NCI-H460 (cell line): ENCODE measurements at regions not wholly inside any gene's neighbourhood (a gene's known extent, or its start where the extent isn't known, plus 50 kb on each side); places are given as distances from the start of the nearest gene placed in this dataset.

Experiments used
- DNase-seq: peaks from one replicate; pipeline ENCODE4 v3.0.0-alpha.2; 2016; ENCODE audit warnings: low read depth; ENCODE audit errors: extremely low read depth

GRCh38 chr6:8739454-8739853, 304.1 kb upstream of the SLC35B3 start:
- no peak for DNase-seq

DNA sequence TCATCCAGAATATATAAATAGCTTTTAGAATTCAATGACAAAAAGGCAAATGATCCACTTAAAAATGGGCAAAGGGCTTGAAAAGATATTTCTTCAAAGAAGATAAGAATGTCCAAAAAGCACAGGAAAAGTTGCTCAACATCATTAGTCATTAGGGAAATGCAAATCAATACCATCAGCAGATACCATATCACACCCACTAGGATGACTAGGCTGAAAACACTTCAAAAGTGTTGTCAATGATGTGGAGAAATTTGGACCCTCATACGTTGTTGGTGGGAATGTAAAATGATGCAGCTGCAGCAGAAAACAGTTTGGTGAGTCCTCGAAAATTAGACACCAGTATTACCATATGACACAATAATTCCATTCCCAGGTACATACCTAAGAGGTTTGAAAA, 303.6 kb upstream of the SLC35B3 start:
- no peak for DNase-seq

DNA sequence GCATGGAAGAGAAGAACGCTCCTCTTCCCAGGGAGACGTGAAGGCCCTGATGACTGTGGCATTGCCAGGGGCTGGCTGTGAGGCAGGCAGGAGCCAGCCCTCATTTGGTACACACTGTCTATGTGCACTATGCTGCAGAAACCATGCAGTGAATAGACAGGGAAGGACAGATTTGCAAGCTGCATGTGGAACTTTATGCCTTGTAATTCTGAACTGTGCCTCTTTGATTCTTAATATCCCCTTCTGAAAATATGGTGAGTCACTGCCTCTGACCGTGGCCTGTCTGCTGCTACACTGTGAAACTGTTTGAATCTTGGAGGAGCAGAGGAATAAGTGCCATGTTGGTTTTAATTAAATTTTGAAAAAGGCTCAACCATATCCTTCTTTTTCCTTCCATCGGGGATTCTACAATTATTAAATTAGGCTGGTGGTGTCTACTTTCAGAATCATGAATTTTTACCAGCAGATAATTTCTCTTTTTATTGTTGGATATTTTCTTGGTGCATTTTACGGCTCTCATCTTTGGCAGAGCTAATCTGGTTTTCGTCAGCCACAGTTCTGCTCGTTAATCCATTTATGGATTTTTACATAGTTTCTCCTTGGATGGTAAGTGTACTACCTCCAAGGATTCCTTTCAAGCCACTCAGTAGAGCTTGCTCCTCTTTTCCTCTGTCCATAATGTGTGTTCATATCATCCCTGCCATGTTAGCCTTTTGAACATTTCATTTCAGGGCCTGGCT, 301.0 kb upstream of the SLC35B3 start:
- DNase-seq = no peak

DNA sequence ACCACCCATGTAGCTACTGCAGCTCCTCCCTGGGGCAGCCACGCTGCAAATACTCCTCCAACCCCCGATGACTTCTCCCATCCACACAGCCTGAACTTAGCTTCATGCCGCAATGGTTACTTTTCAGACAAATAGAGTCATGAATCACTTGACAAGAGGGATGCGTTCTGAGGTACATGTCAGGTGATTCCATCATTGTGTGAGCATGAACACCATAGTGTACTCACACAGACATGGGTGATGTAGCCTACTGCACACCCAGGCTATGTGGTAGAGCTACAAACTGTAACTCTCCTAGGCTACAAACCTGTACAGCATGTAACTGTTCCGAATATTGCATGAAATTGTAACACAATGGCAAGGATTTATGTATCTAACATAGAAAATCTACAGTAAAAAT, 298.5 kb upstream of the SLC35B3 start:
- no peak for DNase-seq

DNA sequence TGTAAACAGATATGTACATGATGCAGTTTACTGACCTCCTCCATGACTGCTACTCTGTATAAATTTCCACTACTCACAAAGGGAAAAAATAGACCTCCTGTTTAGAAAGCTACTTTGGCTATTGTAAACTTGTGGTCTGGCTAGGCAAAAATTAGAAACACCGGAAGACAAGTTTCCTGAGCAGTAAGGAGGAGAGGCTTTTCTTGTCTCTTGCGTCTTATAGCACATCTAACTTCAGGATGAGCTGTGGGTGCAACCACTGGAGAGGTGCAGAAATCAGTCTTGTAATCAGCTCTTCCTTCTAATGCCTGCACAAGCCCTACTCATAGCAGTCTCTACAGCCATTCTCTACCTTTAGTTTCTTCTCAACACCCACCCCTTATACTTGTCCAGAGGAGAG, 296.5 kb upstream of the SLC35B3 start:
- no peak for DNase-seq

GRCh38 chr6:8710668-8711431, 275.5 kb upstream of the SLC35B3 start:
- DNase-seq = no peak

DNA sequence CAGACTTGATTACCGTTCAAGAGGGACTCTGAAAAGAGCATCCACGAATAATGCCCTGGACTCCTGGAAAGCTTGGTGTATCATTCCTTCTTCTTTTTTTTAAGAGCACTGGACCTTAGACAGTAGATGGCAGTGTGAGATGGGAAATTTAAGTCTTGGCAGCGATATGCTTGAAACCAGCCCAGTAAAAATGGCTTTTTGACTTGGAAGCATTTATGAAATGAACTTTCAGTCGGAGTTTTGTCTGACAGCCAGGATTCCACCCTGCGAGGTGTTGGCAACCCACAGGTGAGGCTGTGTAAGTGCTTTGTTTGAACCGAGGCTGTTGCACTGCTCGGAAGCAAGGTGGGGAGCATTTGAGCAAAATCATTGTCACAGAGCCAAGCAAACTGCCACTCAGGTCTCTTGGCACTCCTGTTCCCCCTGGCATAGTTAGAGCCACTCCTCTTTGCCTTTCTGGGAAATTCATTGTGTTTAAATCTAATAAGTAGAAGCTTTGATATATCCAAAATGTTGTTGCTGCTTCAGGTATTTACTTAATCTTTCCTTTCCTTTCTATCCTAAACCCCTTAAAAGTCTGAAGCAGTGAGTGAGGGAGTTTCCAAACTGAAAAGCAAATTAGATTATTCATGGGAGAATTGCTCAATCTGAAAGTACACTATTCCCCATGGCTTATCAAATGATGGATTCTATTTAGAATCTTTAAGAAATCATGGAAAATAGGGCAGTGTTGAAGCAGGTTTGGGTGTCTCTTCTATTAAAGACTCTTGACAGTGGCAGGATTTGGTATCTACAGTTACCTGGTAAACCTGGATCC, 272.8 kb upstream of the SLC35B3 start:
- peak; percentile 40 for DNase-seq

DNA sequence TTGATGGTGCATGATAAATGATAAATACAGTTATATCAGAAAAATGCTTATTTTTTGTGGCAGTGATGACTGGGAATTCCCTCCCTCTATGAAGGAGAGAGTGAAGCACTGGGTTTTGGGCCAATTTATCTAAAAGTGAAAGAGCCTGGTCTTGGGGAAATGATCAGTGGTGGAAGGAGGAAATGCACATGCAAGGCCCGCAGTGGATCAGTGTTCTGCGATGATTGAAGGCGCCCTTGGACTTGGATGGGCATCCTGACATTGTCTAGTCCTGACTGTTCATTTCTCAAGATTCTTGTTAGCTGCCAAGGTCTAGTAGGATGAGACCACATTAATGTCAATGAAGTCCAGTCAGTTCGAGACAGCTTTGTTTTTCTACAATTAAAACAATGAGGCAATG, 272.0 kb upstream of the SLC35B3 start:
- DNase-seq = no peak

DNA sequence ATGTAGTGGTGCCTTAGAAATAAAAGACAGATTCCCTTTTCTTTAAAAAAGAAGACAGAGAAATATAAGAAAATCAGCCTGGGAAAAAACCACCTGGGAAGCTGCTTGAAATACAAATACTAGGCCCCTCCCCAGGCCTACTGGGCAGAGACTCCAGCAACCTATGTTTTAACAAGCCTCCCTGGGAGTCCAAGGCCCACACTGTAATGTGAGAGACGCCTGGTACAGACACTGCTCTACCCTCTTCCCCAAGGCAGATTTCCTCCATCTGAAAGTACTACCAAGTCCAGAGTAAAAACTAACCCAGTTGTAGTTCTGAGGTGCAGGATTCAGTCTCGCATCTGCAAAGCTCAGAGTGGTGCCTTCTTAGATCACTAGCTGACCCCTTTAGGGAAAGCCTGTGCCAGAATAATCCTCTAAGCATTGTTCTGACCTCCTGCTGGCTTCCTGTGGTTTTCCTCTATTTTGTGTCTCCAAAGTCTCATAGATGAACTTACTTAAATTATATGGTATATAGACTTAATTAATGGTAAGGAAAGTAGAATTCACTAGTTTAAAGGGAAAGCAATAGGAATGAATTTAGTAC, 270.2 kb upstream of the SLC35B3 start:
- DNase-seq = no peak

DNA sequence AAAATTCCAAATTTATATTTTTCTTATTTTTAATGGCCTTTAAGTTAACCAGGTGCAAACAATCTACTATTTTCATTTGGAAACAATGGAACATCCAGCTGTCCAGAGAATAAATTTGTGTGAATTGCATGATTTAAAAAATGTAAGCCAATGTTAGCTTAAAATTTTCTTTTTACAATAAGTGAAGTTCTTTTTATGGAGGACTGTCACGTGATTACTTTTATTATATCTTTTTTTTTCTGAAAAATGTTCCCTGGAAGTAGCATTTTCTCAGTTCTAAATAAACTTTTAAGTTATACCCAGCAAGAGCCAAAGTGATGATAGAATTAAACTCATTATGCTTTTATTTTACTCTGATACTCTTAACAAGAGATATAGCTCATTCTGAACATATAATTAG, 267.7 kb upstream of the SLC35B3 start:
- DNase-seq = no peak

GRCh38 chr6:8688821-8689220, 253.5 kb upstream of the SLC35B3 start:
- DNase-seq = no peak

- no peak for DNase-seq
Measured at GRCh38 chr6:8686077-8686476, 250.7 kb upstream of the SLC35B3 start.

DNA sequence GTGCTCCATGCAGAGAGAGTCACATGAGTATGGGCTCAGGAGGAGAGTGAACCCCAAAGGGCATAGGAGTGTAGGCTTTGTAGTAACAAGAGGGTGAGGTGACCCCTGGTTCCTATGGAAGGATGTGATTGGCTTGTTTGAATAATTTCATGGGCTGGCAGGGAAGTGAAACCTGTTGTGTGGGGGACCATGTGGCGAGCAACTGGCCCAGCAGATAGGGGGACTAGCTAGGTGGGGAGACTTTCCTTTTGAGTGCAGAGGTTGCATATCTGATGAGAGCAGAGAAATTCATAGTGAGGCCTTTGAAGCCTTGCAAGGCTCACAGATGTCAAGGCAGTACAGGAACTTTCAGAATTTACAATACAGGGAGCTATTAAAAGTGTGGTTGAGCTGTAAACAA, 247.9 kb upstream of the SLC35B3 start:
- no peak for DNase-seq

- DNase-seq = no peak
Measured at GRCh38 chr6:8679823-8680222, 244.5 kb upstream of the SLC35B3 start.

GRCh38 chr6:8678466-8678865, 243.1 kb upstream of the SLC35B3 start:
- no peak for DNase-seq

GRCh38 chr6:8674126-8674525, 238.8 kb upstream of the SLC35B3 start:
- DNase-seq = no peak

- DNase-seq = no peak
Measured at GRCh38 chr6:8672882-8673281, 237.5 kb upstream of the SLC35B3 start.

- no peak for DNase-seq
Measured at GRCh38 chr6:8670792-8671191, 235.4 kb upstream of the SLC35B3 start.

GRCh38 chr6:8664700-8665099, 229.4 kb upstream of the SLC35B3 start:
- DNase-seq = no peak

DNA sequence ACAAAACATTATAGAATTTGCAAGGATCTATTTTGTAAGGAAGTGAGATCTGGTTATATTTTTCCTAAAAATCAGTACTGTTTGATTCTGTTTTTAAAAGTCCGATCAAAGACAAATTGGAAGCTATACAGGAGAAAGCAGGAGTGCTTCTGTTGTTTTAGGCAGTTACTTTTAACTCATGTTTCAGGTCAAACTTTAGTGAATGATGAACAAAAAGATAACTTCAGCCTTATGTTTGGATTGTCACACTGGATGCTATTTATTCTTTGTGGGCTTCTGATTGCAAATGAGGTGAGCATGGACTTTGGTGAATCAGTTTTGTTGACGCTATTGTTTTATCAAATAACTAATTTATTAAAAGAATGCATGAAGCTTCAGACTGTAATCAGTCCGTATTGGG, 228.7 kb upstream of the SLC35B3 start:
- no peak for DNase-seq
